K562 (cell line): ENCODE measurements at regions not wholly inside any gene's neighbourhood (a gene's known extent, or its start where the extent isn't known, plus 50 kb on each side); places are given as distances from the start of the nearest gene placed in this dataset.

Experiments used
- ATAC-seq: fragments of 200-7000 bp; cut with Tn5 transposase; 3 replicates; pipeline ENCODE4 v1.9.1; 2020; ENCODE audit warnings: moderate library complexity
- BruUV-seq: library from RNA; stranded (reverse); fragments of 400-500 nt; replicated peaks from 2 replicates; lab custom pipeline; 2021; lab: Mats Ljungman, UMichigan
- CTCF ChIA-PET: fragments of 300-600 bp; formaldehyde crosslinking; extraction: SDS; loops from one replicate; lab custom pipeline; 2021; ENCODE audit warnings: low intra/inter-chr PET ratio; lab: Yijun Ruan, JAX
- POLR2A ChIA-PET: fragments of 300-600, 350-650 bp; sonication (Branson Sonifier 250); formaldehyde crosslinking; extraction: SDS; loops from one replicate; lab custom pipeline; 2021; ENCODE audit warnings: antibody characterized with exemption, inconsistent platforms; lab: Yijun Ruan, JAX
- DNase-seq, 4 experiments: peaks; one replicate each; pipeline versions ENCODE4 v3.0.0 to v3.0.0-alpha.2; 2011 to 2018; ENCODE audit warnings: low spot score in 3 of 4, mixed read lengths in 3 of 4; ENCODE audit errors: extremely low read depth in 1 of 4
- FAIRE-seq: peaks from 2 replicates; lab custom pipeline; 2011; peaks lifted over from hg19 to GRCh38; lab: Jason Lieb, UNC
- H2AFZ ChIP-seq: 2 replicates; pipeline ENCODE4 v1.6.0; 2011; ENCODE audit warnings: low read depth, low read length, control low read depth, inconsistent platforms
- H3K27ac ChIP-seq: fragments of 200-600 bp; 3 replicates; pipeline ENCODE4 v1.8.0; 2011; ENCODE audit warnings: low read depth, mild to moderate bottlenecking, control low read depth, inconsistent platforms, low read length, moderate library complexity, mixed read lengths; ENCODE audit errors: extremely low read depth
- H3K27me3 ChIP-seq, 2 experiments: fragments of 300-600 bp in 1 of 2; 2 replicates in 1 of 2; 3 replicates in 1 of 2; pipeline versions ENCODE4 v1.6.0 to v1.8.0; 2011; ENCODE audit warnings: inconsistent platforms in 2 of 2, low read length in 2 of 2, mild to moderate bottlenecking in 1 of 2, mixed read lengths in 1 of 2, moderate library complexity in 1 of 2; ENCODE audit not compliant: control insufficient read depth in 2 of 2, insufficient read depth in 2 of 2
- H3K36me3 ChIP-seq: fragments of 300-600 bp; 3 replicates; pipeline ENCODE4 v1.8.0; 2011; ENCODE audit warnings: mild to moderate bottlenecking, low read length, inconsistent platforms; ENCODE audit not compliant: control insufficient read depth, insufficient read depth
- H3K4me1 ChIP-seq, 2 experiments: fragments of 200-600 bp in 1 of 2; replicated peaks in 1 of 2; 2 replicates in 1 of 2; 3 replicates in 1 of 2; pipeline versions ENCODE4 v1.5.1 to v1.8.0; 2011; ENCODE audit warnings: inconsistent platforms in 2 of 2, low read length in 2 of 2, mild to moderate bottlenecking in 1 of 2, mixed read lengths in 1 of 2, moderate library complexity in 1 of 2; ENCODE audit not compliant: control insufficient read depth in 2 of 2, insufficient read depth in 2 of 2
- H3K4me2 ChIP-seq: 2 replicates; pipeline ENCODE4 v1.6.1; 2011; ENCODE audit warnings: low read length, control low read depth, inconsistent platforms, mixed read lengths; ENCODE audit not compliant: insufficient read depth
- H3K4me3 ChIP-seq: fragments of 200-600 bp; sonication (generic), shearing (Covaris generic); 2 replicates; pipeline ENCODE4 v1.5.1; 2016; ENCODE audit warnings: control low read depth, inconsistent platforms
- H3K79me2 ChIP-seq: fragments of 200-600 bp; 3 replicates; pipeline ENCODE4 v1.8.0; 2011; ENCODE audit warnings: low read length, inconsistent platforms; ENCODE audit not compliant: control insufficient read depth, insufficient read depth
- H3K9ac ChIP-seq, 2 experiments: 2 replicates each; pipeline versions ENCODE4 v1.6.0 to v1.6.1; 2011; ENCODE audit warnings: low read depth in 2 of 2, low read length in 2 of 2, control low read depth in 1 of 2, inconsistent platforms in 1 of 2, mild to moderate bottlenecking in 1 of 2, mixed read lengths in 1 of 2; ENCODE audit not compliant: insufficient read depth in 1 of 2
- H3K9me1 ChIP-seq: one replicate; pipeline ENCODE4 v1.6.0; 2011; ENCODE audit warnings: inconsistent platforms, mild to moderate bottlenecking, low read length, moderate library complexity; ENCODE audit not compliant: control insufficient read depth, insufficient read depth
- H3K9me3 ChIP-seq: replicated peaks from 2 replicates; pipeline ENCODE4 v1.5.1; 2011; ENCODE audit warnings: low read depth, low read length, inconsistent platforms; ENCODE audit not compliant: control insufficient read depth, insufficient read depth
- H4K20me1 ChIP-seq: replicated peaks from 2 replicates; pipeline ENCODE4 v1.6.1; 2011; ENCODE audit warnings: low read length, inconsistent platforms, mixed read lengths; ENCODE audit not compliant: control insufficient read depth, insufficient read depth
- CBFB ChIP-seq: sonication (generic); formaldehyde crosslinking; IDR thresholded peaks from 2 replicates; pipeline ENCODE4 v1.4.0; 2020; ENCODE audit warnings: mild to moderate bottlenecking, missing genetic modification reagents
- SIN3A ChIP-seq, 2 experiments: fragments of 150-350 bp in 1 of 2; IDR thresholded peaks; 2 replicates each; pipeline ENCODE4 v1.6.1; 2011 to 2016; ENCODE audit warnings: borderline replicate concordance in 2 of 2, low read depth in 2 of 2, low read length in 2 of 2, mild to moderate bottlenecking in 2 of 2, moderate library complexity in 2 of 2; ENCODE audit not compliant: control insufficient read depth in 1 of 2
- SRSF7 ChIP-seq: fragments of 200-400 bp; formaldehyde crosslinking; optimal IDR thresholded peaks from 2 replicates; pipeline ENCODE3; 2017; ENCODE audit warnings: mild to moderate bottlenecking, low read depth, low read length
- STAT5A ChIP-seq: IDR thresholded peaks from 2 replicates; pipeline ENCODE4 v1.6.1; 2012; ENCODE audit warnings: low read length, inconsistent platforms, borderline replicate concordance
- STAT6 ChIP-seq: sonication (generic); formaldehyde crosslinking; IDR thresholded peaks from 2 replicates; pipeline ENCODE4 v1.8.1; 2023; ENCODE audit warnings: mild to moderate bottlenecking, missing genetic modification reagents
- TFAM ChIP-seq: fragments of 250-450 bp; sonication (Bioruptor Pico); conservative IDR thresholded peaks from 2 replicates; pipeline ENCODE4 v1.5.0; 2021; ENCODE audit warnings: mild to moderate bottlenecking, moderate library complexity
- WGBS: fragments of 100-300 bp; shearing (Covaris generic); methylation state at CpG from one replicate; pipeline ENCODE4 v1.1.6; 2016; ENCODE audit warnings: low coverage, mixed read lengths; ENCODE audit not compliant: insufficient coverage; ENCODE audit errors: missing lambda C conversion rate; 5-methylcytosine and 5-hydroxymethylcytosine counted together
- in situ Hi-C: fragments of 300-500 bp; cut with MboI; formaldehyde crosslinking; loops from 4 replicates; pipeline ENCODE4 v1.15.0; 2018; ENCODE audit warnings: inconsistent platforms, mixed read lengths
- intact Hi-C: fragments of 100-400 bp; cut with micrococcal nuclease; formaldehyde crosslinking; loops from 2 replicates; pipeline ENCODE4 v1.14.2; 2022
- TF ChIP-seq, protein P1 (sequence below): IDR thresholded peaks from 2 replicates; pipeline ENCODE4 v1.6.1; 2012; ENCODE audit warnings: low read depth, low read length, improper control_type of control experiment, borderline replicate concordance
- TF ChIP-seq, protein P2 (sequence below): IDR thresholded peaks from 2 replicates; pipeline ENCODE4 v1.6.1; 2014; ENCODE audit warnings: antibody characterized with exemption

- no peaks in the 10 kb centered on the region for H4K20me1 ChIP-seq
- no TSS peak for BruUV-seq
- no peak overlapping the region for H3K9ac ChIP-seq
- DNase-seq (no peak), ATAC-seq (no peak), FAIRE-seq (no peak)
- ChIA-PET POLR2A (no interaction called here), CTCF (no interaction called here)
- H3K27ac ChIP-seq = no peak overlapping the region
- TF ChIP-seq TFAM (CRISPR knock-in tag) = no peak
- no peak for TF ChIP-seq STAT6 (CRISPR knock-in tag)
- no peak for TF ChIP-seq STAT5A
- TF ChIP-seq CBFB (CRISPR knock-in tag) = no peak
- TF ChIP-seq, protein P1, sequence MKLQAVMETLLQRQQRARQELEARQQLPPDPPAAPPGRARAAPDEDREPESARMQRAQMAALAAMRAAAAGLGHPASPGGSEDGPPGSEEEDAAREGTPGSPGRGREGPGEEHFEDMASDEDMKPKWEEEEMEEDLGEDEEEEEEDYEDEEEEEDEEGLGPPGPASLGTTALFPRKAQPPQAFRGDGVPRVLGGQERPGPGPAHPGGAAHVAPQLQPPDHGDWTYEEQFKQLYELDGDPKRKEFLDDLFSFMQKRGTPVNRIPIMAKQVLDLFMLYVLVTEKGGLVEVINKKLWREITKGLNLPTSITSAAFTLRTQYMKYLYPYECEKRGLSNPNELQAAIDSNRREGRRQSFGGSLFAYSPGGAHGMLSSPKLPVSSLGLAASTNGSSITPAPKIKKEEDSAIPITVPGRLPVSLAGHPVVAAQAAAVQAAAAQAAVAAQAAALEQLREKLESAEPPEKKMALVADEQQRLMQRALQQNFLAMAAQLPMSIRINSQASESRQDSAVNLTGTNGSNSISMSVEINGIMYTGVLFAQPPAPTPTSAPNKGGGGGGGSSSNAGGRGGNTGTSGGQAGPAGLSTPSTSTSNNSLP = no peak
- no peak for TF ChIP-seq SRSF7
- no peak for TF ChIP-seq SIN3A (IDR thresholded peaks at IDR 0.05; ENCODE audit: borderline replicate concordance in 2 of 2, control insufficient read depth in 1 of 2, low read depth in 2 of 2, low read length in 2 of 2)
- TF ChIP-seq, protein P2, sequence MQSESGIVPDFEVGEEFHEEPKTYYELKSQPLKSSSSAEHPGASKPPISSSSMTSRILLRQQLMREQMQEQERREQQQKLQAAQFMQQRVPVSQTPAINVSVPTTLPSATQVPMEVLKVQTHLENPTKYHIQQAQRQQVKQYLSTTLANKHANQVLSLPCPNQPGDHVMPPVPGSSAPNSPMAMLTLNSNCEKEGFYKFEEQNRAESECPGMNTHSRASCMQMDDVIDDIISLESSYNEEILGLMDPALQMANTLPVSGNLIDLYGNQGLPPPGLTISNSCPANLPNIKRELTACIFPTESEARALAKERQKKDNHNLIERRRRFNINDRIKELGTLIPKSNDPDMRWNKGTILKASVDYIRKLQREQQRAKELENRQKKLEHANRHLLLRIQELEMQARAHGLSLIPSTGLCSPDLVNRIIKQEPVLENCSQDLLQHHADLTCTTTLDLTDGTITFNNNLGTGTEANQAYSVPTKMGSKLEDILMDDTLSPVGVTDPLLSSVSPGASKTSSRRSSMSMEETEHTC = no peak
- H3K9me1 ChIP-seq = no peaks in the 10 kb centered on the region
- 2% methylated on average over 4 of the region's 4 CpGs for WGBS
- no peaks in the 10 kb centered on the region; the same call in 1 of the 2 replicates for H3K9me3 ChIP-seq
- no peaks in the 10 kb centered on the region for H3K79me2 ChIP-seq
- H3K4me2 ChIP-seq = no peak overlapping the region
- H3K4me3 ChIP-seq = no peak overlapping the region
- no peaks in the 10 kb centered on the region for H3K36me3 ChIP-seq
- no peaks in the 10 kb centered on the region for H3K27me3 ChIP-seq
- no peaks in the 10 kb centered on the region for H3K4me1 ChIP-seq
- H2AFZ ChIP-seq = no peak overlapping the region
- in situ Hi-C loops (no loop called here), intact Hi-C loops (no loop called here)
These were observed 465.0 kb upstream of the SOX11 start for GRCh38 chr2:5227062-5227699.
